SK-N-SH (cell line): ENCODE measurements at regions not wholly inside any gene's neighbourhood (a gene's known extent, or its start where the extent isn't known, plus 50 kb on each side); places are given as distances from the start of the nearest gene placed in this dataset.

Experiments
- CTCF ChIA-PET: fragments of 300-600, 350-600 bp; formaldehyde crosslinking; extraction: SDS; loops from one replicate; lab custom pipeline; 2021; lab: Yijun Ruan, JAX
- POLR2A ChIA-PET: fragments of 350-600 bp; sonication (Branson Sonifier 250); formaldehyde crosslinking; extraction: SDS; loops from one replicate; lab custom pipeline; 2020; ENCODE audit warnings: antibody characterized with exemption, inconsistent platforms; lab: Yijun Ruan, JAX
- DNase-seq: peaks from one replicate; pipeline ENCODE4 v3.0.0; 2012
- H2AFZ ChIP-seq: fragments of 200-600 bp; sonication (generic); 2 replicates; pipeline ENCODE4 v1.8.1; 2016; ENCODE audit warnings: antibody characterized with exemption, mild to moderate bottlenecking, low read depth
- H3F3A ChIP-seq: fragments of 200-600 bp; sonication (generic); replicated peaks from 2 replicates; pipeline ENCODE3; 2016; ENCODE audit warnings: antibody characterized with exemption, mild to moderate bottlenecking; ENCODE audit not compliant: insufficient read depth
- H3K27ac ChIP-seq, 2 experiments: fragments of 200-500 bp in 1 of 2; fragments of 200-600 bp in 1 of 2; sonication (Bioruptor generic) in 1 of 2; sonication (generic), shearing (Covaris generic) in 1 of 2; 2 replicates each; pipeline versions ENCODE4 v1.5.1 to v1.6.1; 2014 to 2016; ENCODE audit warnings: low read depth in 2 of 2, inconsistent platforms in 1 of 2, low read length in 1 of 2, mild to moderate bottlenecking in 1 of 2, mixed read lengths in 1 of 2
- H3K27me3 ChIP-seq: fragments of 200-600 bp; sonication (generic), shearing (Covaris generic); 2 replicates; pipeline ENCODE4 v1.6.1; 2016; ENCODE audit warnings: mixed run types; ENCODE audit not compliant: insufficient read depth
- H3K36me3 ChIP-seq, 2 experiments: fragments of 200-500 bp in 1 of 2; fragments of 200-600 bp in 1 of 2; sonication (Bioruptor generic) in 1 of 2; sonication (generic) in 1 of 2; replicated peaks in 1 of 2; 2 replicates each; pipeline versions ENCODE3 to v1.5.1; 2014 to 2016; ENCODE audit warnings: low read length in 1 of 2, mild to moderate bottlenecking in 1 of 2; ENCODE audit not compliant: insufficient read depth in 2 of 2, control insufficient read depth in 1 of 2
- H3K4me1 ChIP-seq, 2 experiments: fragments of 200-500 bp in 1 of 2; fragments of 200-600 bp in 1 of 2; sonication (Bioruptor generic) in 1 of 2; sonication (generic), shearing (Covaris generic) in 1 of 2; 2 replicates each; pipeline versions ENCODE4 v1.5.1 to v1.6.1; 2014 to 2016; ENCODE audit warnings: low read depth in 1 of 2, low read length in 1 of 2, mixed run types in 1 of 2; ENCODE audit not compliant: insufficient read depth in 2 of 2, control insufficient read depth in 1 of 2
- H3K4me2 ChIP-seq: fragments of 200-600 bp; sonication (generic), shearing (Covaris generic); 2 replicates; pipeline ENCODE4 v1.6.1; 2017; ENCODE audit warnings: mixed run types
- H3K4me3 ChIP-seq, 2 experiments: fragments of 200-500 bp in 1 of 2; fragments of 200-600 bp in 1 of 2; sonication (Bioruptor generic) in 1 of 2; sonication (generic), shearing (Covaris generic) in 1 of 2; 2 replicates each; pipeline versions ENCODE4 v1.5.1 to v1.8.1; 2014 to 2016; ENCODE audit warnings: low read depth in 2 of 2, inconsistent platforms in 1 of 2, low read length in 1 of 2, mild to moderate bottlenecking in 1 of 2, mixed read lengths in 1 of 2, moderate library complexity in 1 of 2
- H3K79me2 ChIP-seq: fragments of 200-600 bp; sonication (generic); 2 replicates; pipeline ENCODE4 v1.8.1; 2017; ENCODE audit warnings: mild to moderate bottlenecking; ENCODE audit not compliant: insufficient read depth
- H3K9ac ChIP-seq: fragments of 200-600 bp; sonication (generic); 2 replicates; pipeline ENCODE4 v1.6.1; 2017; ENCODE audit warnings: mixed run types
- H3K9me2 ChIP-seq: fragments of 200-600 bp; sonication (generic); 2 replicates; pipeline ENCODE4 v1.6.1; 2017; ENCODE audit warnings: mixed run types
- H3K9me3 ChIP-seq: fragments of 200-600 bp; sonication (generic); 2 replicates; pipeline ENCODE4 v1.6.1; 2017; ENCODE audit warnings: mixed run types, mild to moderate bottlenecking, moderate library complexity
- H4K20me1 ChIP-seq: fragments of 200-600 bp; sonication (generic); 2 replicates; pipeline ENCODE4 v1.6.1; 2017; ENCODE audit warnings: mild to moderate bottlenecking, mixed run types; ENCODE audit not compliant: insufficient read depth
- CHD2 ChIP-seq: fragments of 150-350 bp; IDR thresholded peaks from 2 replicates; pipeline ENCODE4 v1.6.1; 2018; ENCODE audit warnings: low read length; ENCODE audit not compliant: partially characterized antibody
- CTCF ChIP-seq: fragments of 200-600 bp; sonication (generic); IDR thresholded peaks from 2 replicates; pipeline ENCODE4 v1.6.1; 2017; ENCODE audit warnings: antibody characterized with exemption, mild to moderate bottlenecking, moderate library complexity
- ELF1 ChIP-seq: IDR thresholded peaks from 2 replicates; pipeline ENCODE4 v1.4.0; 2012
- EP300 ChIP-seq, 2 experiments: IDR thresholded peaks; 2 replicates each; pipeline versions ENCODE4 v1.4.0 to v1.6.1; 2012; ENCODE audit warnings: borderline replicate concordance in 1 of 2, low read depth in 1 of 2, low read length in 1 of 2
- EZH2phosphoT487 ChIP-seq: fragments of 200-600 bp; sonication (generic); IDR thresholded peaks from 2 replicates; pipeline ENCODE4 v1.6.1; 2017; ENCODE audit warnings: low read depth, mixed run types, mild to moderate bottlenecking, antibody characterized with exemption, moderate library complexity, borderline replicate concordance
- FOSL2 ChIP-seq: IDR thresholded peaks from 2 replicates; pipeline ENCODE4 v1.4.0; 2012; ENCODE audit warnings: low read depth, mild to moderate bottlenecking, moderate library complexity, borderline replicate concordance
- FOXJ3 ChIP-seq: sonication (generic); formaldehyde crosslinking; IDR thresholded peaks from 2 replicates; pipeline ENCODE4 v1.5.1; 2020; ENCODE audit warnings: mild to moderate bottlenecking, missing genetic modification reagents
- FOXM1 ChIP-seq: IDR thresholded peaks from 2 replicates; pipeline ENCODE4 v1.4.0; 2012; ENCODE audit warnings: low read depth, mild to moderate bottlenecking
- JUND ChIP-seq: IDR thresholded peaks from 2 replicates; pipeline ENCODE4 v1.4.0; 2012
- MEF2A ChIP-seq: IDR thresholded peaks from 2 replicates; pipeline ENCODE4 v1.4.0; 2012; ENCODE audit warnings: low read depth, borderline replicate concordance
- NFIC ChIP-seq: IDR thresholded peaks from 2 replicates; pipeline ENCODE4 v1.4.0; 2012; ENCODE audit warnings: borderline replicate concordance
- NRF1 ChIP-seq: IDR thresholded peaks from 2 replicates; pipeline ENCODE4 v1.6.1; 2012; ENCODE audit warnings: low read depth, mild to moderate bottlenecking, low read length
- POLR2AphosphoS5 ChIP-seq: IDR thresholded peaks from 2 replicates; pipeline ENCODE4 v1.6.1; 2012; ENCODE audit warnings: low read depth, low read length
- RFX5 ChIP-seq: IDR thresholded peaks from 2 replicates; pipeline ENCODE4 v1.6.1; 2012; ENCODE audit warnings: mild to moderate bottlenecking, improper control_type of control experiment, low read length
- SIN3A ChIP-seq: IDR thresholded peaks from 2 replicates; pipeline ENCODE4 v1.6.1; 2012; ENCODE audit warnings: low read depth, mild to moderate bottlenecking, low read length, moderate library complexity, borderline replicate concordance
- TCF12 ChIP-seq: IDR thresholded peaks from 2 replicates; pipeline ENCODE4 v1.4.0; 2012
- YY1 ChIP-seq: IDR thresholded peaks from 2 replicates; pipeline ENCODE4 v1.4.0; 2012; ENCODE audit warnings: low read depth, mild to moderate bottlenecking
- WGBS: methylation state at CpG from one replicate; pipeline ENCODE4 v1.1.6; 2017; ENCODE audit warnings: low lambda C conversion rate; 5-methylcytosine and 5-hydroxymethylcytosine counted together
- TF ChIP-seq, protein P1 (sequence below): IDR thresholded peaks from 2 replicates; pipeline ENCODE4 v1.4.0; 2012; ENCODE audit warnings: low read depth, borderline replicate concordance

GRCh38 chr6:126546541-126547120 lies 206.7 kb downstream of the CENPW start:
- DNase-seq = no peak

More at GRCh38 chr6:126546541-126547120, 206.7 kb downstream of the CENPW start:
- CTCF ChIA-PET = interaction anchor here (0.9 kb wide), 1 partner anchor 21 kb away, joined by 3 read pairs; no protein-coding TSS in a partner anchor
- POLR2A ChIA-PET = no interaction called here
- Histone ChIP-seq H3K79me2 (no peaks in the 10 kb centered on the region), H3K9ac (no peak overlapping the region), H4K20me1 (no peaks in the 10 kb centered on the region), H2AFZ (no peak overlapping the region), H3K27ac (no peak overlapping the region), H3K4me1 (no peaks in the 10 kb centered on the region), H3K9me3 (no peaks in the 10 kb centered on the region), H3K9me2 (no peaks in the 10 kb centered on the region), H3K4me2 (no peak overlapping the region), H3K36me3 (no peaks in the 10 kb centered on the region), H3K4me3 (no peak overlapping the region), H3F3A (no peaks in the 10 kb centered on the region), H3K27me3 (no peaks in the 10 kb centered on the region)
- TF ChIP-seq YY1 (no peak), RFX5 (no peak), ELF1 (no peak), POLR2AphosphoS5 (no peak), SIN3A (no peak), FOSL2 (no peak), CTCF (no peak), JUND (no peak), FOXM1 (no peak), EZH2phosphoT487 (no peak), CHD2 (no peak), TCF12 (no peak), EP300 (IDR thresholded peaks at IDR 0.05; ENCODE audit: borderline replicate concordance in 1 of 2, low read depth in 1 of 2, low read length in 1 of 2) (no peak), NRF1 (no peak), NFIC (no peak), MEF2A (no peak), FOXJ3 (CRISPR knock-in tag) (no peak)
- TF ChIP-seq, protein P1, sequence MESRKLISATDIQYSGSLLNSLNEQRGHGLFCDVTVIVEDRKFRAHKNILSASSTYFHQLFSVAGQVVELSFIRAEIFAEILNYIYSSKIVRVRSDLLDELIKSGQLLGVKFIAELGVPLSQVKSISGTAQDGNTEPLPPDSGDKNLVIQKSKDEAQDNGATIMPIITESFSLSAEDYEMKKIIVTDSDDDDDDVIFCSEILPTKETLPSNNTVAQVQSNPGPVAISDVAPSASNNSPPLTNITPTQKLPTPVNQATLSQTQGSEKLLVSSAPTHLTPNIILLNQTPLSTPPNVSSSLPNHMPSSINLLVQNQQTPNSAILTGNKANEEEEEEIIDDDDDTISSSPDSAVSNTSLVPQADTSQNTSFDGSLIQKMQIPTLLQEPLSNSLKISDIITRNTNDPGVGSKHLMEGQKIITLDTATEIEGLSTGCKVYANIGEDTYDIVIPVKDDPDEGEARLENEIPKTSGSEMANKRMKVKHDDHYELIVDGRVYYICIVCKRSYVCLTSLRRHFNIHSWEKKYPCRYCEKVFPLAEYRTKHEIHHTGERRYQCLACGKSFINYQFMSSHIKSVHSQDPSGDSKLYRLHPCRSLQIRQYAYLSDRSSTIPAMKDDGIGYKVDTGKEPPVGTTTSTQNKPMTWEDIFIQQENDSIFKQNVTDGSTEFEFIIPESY = no peak
- WGBS = 0% methylated on average over 1 of the region's 1 CpG
